OCI-LY1 (cell line): ENCODE measurements at regions not wholly inside any gene's neighbourhood (a gene's known extent, or its start where the extent isn't known, plus 50 kb on each side); places are given as distances from the start of the nearest gene placed in this dataset.

Source experiments
- H2AFZ ChIP-seq: fragments of 200-600 bp; sonication (generic), shearing (Covaris generic); 2 replicates; pipeline ENCODE4 v1.6.0; 2014; ENCODE audit warnings: antibody characterized with exemption, mild to moderate bottlenecking, low read length
- H3F3A ChIP-seq: fragments of 200-600 bp; sonication (generic), shearing (Covaris generic); 2 replicates; pipeline ENCODE4 v1.6.0; 2014; ENCODE audit warnings: mild to moderate bottlenecking, antibody characterized with exemption, low read length, moderate library complexity; ENCODE audit not compliant: insufficient read depth
- H3K27ac ChIP-seq: fragments of 200-600 bp; sonication (generic); 2 replicates; pipeline ENCODE4 v1.5.1; 2014; ENCODE audit warnings: low read length, mixed run types, mild to moderate bottlenecking, low read depth; ENCODE audit not compliant: poor library complexity, severe bottlenecking
- H3K27me3 ChIP-seq: fragments of 200-600 bp; sonication (generic); 2 replicates; pipeline ENCODE4 v1.6.0; 2014; ENCODE audit warnings: antibody characterized with exemption, mild to moderate bottlenecking, low read length, moderate library complexity; ENCODE audit not compliant: insufficient read depth
- H3K36me3 ChIP-seq: fragments of 200-600 bp; sonication (generic); 2 replicates; pipeline ENCODE4 v1.6.1; 2014; ENCODE audit warnings: mild to moderate bottlenecking, antibody characterized with exemption, low read length, moderate library complexity, mixed read lengths; ENCODE audit not compliant: insufficient read depth
- H3K4me1 ChIP-seq: fragments of 200-600 bp; sonication (generic); 2 replicates; pipeline ENCODE4 v1.5.1; 2014; ENCODE audit warnings: mild to moderate bottlenecking, low read length, moderate library complexity; ENCODE audit not compliant: insufficient read depth, severe bottlenecking
- H3K4me2 ChIP-seq: fragments of 200-600 bp; sonication (generic), shearing (Covaris generic); 2 replicates; pipeline ENCODE4 v1.6.1; 2014; ENCODE audit warnings: low read length
- H3K4me3 ChIP-seq: fragments of 200-600 bp; sonication (generic); 2 replicates; pipeline ENCODE4 v1.5.1; 2014; ENCODE audit warnings: low read length, low read depth, mild to moderate bottlenecking, mixed read lengths; ENCODE audit not compliant: poor library complexity, severe bottlenecking
- H3K79me2 ChIP-seq: fragments of 200-600 bp; shearing (Covaris generic); 2 replicates; pipeline ENCODE4 v1.6.1; 2016; ENCODE audit warnings: mixed run types, low read length, mixed read lengths; ENCODE audit not compliant: insufficient read depth
- H3K9ac ChIP-seq: fragments of 200-600 bp; sonication (generic), shearing (Covaris generic); 2 replicates; pipeline ENCODE4 v1.6.1; 2014; ENCODE audit warnings: mild to moderate bottlenecking, low read length, mixed read lengths
- H3K9me2 ChIP-seq: fragments of 200-600 bp; sonication (generic), shearing (Covaris generic); 2 replicates; pipeline ENCODE4 v1.6.1; 2014; ENCODE audit warnings: low read depth, mild to moderate bottlenecking, low read length, mixed read lengths
- H3K9me3 ChIP-seq: fragments of 200-600 bp; shearing (Covaris generic); 2 replicates; pipeline ENCODE4 v1.6.1; 2014; ENCODE audit warnings: low read length, mixed read lengths
- H4K20me1 ChIP-seq: fragments of 200-600 bp; sonication (generic), shearing (Covaris generic); 2 replicates; pipeline ENCODE4 v1.6.0; 2016; ENCODE audit warnings: mild to moderate bottlenecking, low read length; ENCODE audit not compliant: insufficient read depth
- CTCF ChIP-seq: fragments of 200-600 bp; sonication (generic), shearing (Covaris generic); IDR thresholded peaks from 2 replicates; pipeline ENCODE4 v1.5.1; 2017; ENCODE audit warnings: mild to moderate bottlenecking, antibody characterized with exemption, low read length, moderate library complexity, mixed read lengths
- EZH2 ChIP-seq: fragments of 200-600 bp; sonication (generic), shearing (Covaris generic); IDR thresholded peaks from 2 replicates; pipeline ENCODE4 v1.8.0; 2017; ENCODE audit warnings: borderline replicate concordance, mixed run types, mild to moderate bottlenecking, antibody characterized with exemption, low read length, moderate library complexity, mixed read lengths

GRCh38 chr2:145287736-145288135, 767.8 kb upstream of the ZEB2 start:
- Histone ChIP-seq H3K27me3 (no peaks in the 10 kb centered on the region), H2AFZ (no peak overlapping the region), H3K27ac (no peak overlapping the region), H3F3A (no peaks in the 10 kb centered on the region), H3K9me2 (no peaks in the 10 kb centered on the region), H3K9ac (no peak overlapping the region), H3K79me2 (no peaks in the 10 kb centered on the region), H3K9me3 (no peaks in the 10 kb centered on the region), H3K4me3 (no peak overlapping the region), H3K4me1 (peaks cover 23% of the 10 kb centered on the region), H3K4me2 (no peak overlapping the region), H3K36me3 (no peaks in the 10 kb centered on the region), H4K20me1 (no peaks in the 10 kb centered on the region)
- TF ChIP-seq CTCF (no peak), EZH2 (no peak)

- Histone ChIP-seq H4K20me1 (no peaks in the 10 kb centered on the region), H3K4me2 (no peak overlapping the region), H3K9me2 (no peaks in the 10 kb centered on the region), H3K9ac (no peak overlapping the region), H3K36me3 (no peaks in the 10 kb centered on the region), H3K4me1 (peaks cover 23% of the 10 kb centered on the region), H3K79me2 (no peaks in the 10 kb centered on the region), H3F3A (no peaks in the 10 kb centered on the region), H3K4me3 (no peak overlapping the region), H3K27me3 (no peaks in the 10 kb centered on the region), H3K27ac (no peak overlapping the region), H2AFZ (peak overlapping the region; percentile 79; the same call in 1 of the 2 replicates), H3K9me3 (peaks cover 5% of the 10 kb centered on the region)
- TF ChIP-seq CTCF: no peak
- TF ChIP-seq EZH2: no peak
These were observed 766.9 kb upstream of the ZEB2 start for GRCh38 chr2:145286716-145287275.

- H3K4me2 ChIP-seq: no peak overlapping the region
- no peaks in the 10 kb centered on the region for H3K27me3 ChIP-seq
- TF ChIP-seq EZH2 (no peak), CTCF (no peak)
- H3K9ac ChIP-seq: no peak overlapping the region
- H2AFZ ChIP-seq: no peak overlapping the region
- no peaks in the 10 kb centered on the region for H3K36me3 ChIP-seq
- no peaks in the 10 kb centered on the region for H4K20me1 ChIP-seq
- H3K4me1 ChIP-seq: peaks cover 23% of the 10 kb centered on the region
- no peak overlapping the region for H3K27ac ChIP-seq
- H3F3A ChIP-seq: no peaks in the 10 kb centered on the region
- H3K79me2 ChIP-seq: no peaks in the 10 kb centered on the region
- H3K9me3 ChIP-seq: peaks cover 22% of the 10 kb centered on the region
- H3K4me3 ChIP-seq: no peak overlapping the region
- no peaks in the 10 kb centered on the region for H3K9me2 ChIP-seq
These were observed 764.6 kb upstream of the ZEB2 start for GRCh38 chr2:145284551-145284950.
